GM13976 (cell line): ENCODE measurements at regions not wholly inside any gene's neighbourhood (a gene's known extent, or its start where the extent isn't known, plus 50 kb on each side); places are given as distances from the start of the nearest gene placed in this dataset.

Source experiments
- DNase-seq: peaks from one replicate; pipeline ENCODE4 v3.0.0; 2012; ENCODE audit warnings: low spot score
- CTCF ChIP-seq: IDR thresholded peaks from 2 replicates; pipeline ENCODE4 v1.5.1; 2012; ENCODE audit warnings: borderline replicate concordance, mild to moderate bottlenecking; ENCODE audit not compliant: insufficient read depth; ENCODE audit errors: extremely low read depth, missing control alignments, control extremely low read depth
- in situ Hi-C: fragments of 300-500 bp; cut with MboI; formaldehyde crosslinking; loops from one replicate; pipeline ENCODE4 v1.12.0; 2022; ENCODE audit warnings: low sequenced_read_pairs, mixed read lengths, inconsistent platforms; ENCODE audit not compliant: unreplicated experiment

GRCh38 chr3:67983166-67983565, 328.8 kb upstream of the SUCLG2 start:
- DNase-seq: no peak
- in situ Hi-C loops: no loop called here
- no peak for TF ChIP-seq CTCF

GRCh38 chr3:67981077-67981476, 326.7 kb upstream of the SUCLG2 start:
- no peak for TF ChIP-seq CTCF
- no peak for DNase-seq
- in situ Hi-C loops: no loop called here

- DNase-seq: no peak
Observed at GRCh38 chr3:67979342-67979741, 324.9 kb upstream of the SUCLG2 start.

GRCh38 chr3:67977762-67978161, 323.4 kb upstream of the SUCLG2 start:
- TF ChIP-seq CTCF: no peak
- DNase-seq: no peak
- in situ Hi-C loops: no loop called here

More at GRCh38 chr3:67979342-67979741, 324.9 kb upstream of the SUCLG2 start:
- in situ Hi-C loops: no loop called here
- TF ChIP-seq CTCF: no peak

- TF ChIP-seq CTCF: no peak
- no peak for DNase-seq
- in situ Hi-C loops: no loop called here
Observed at GRCh38 chr3:67976663-67977062, 322.3 kb upstream of the SUCLG2 start.

- no peak for TF ChIP-seq CTCF
- in situ Hi-C loops: no loop called here
- no peak for DNase-seq
Observed at GRCh38 chr3:67964596-67964995, 310.2 kb upstream of the SUCLG2 start.

- in situ Hi-C loops: no loop called here
- no peak for TF ChIP-seq CTCF
- no peak for DNase-seq
Observed at GRCh38 chr3:67957268-67957667, 302.9 kb upstream of the SUCLG2 start.
